Glutamatergic neuron (in vitro differentiated cells): ENCODE measurements at regions not wholly inside any gene's neighbourhood (a gene's known extent, or its start where the extent isn't known, plus 50 kb on each side); places are given as distances from the start of the nearest gene placed in this dataset.

Experiments
- DNase-seq: peaks from one replicate; pipeline ENCODE4 v3.0.0; 2022
- H3K27ac Mint-ChIP-seq: one replicate; pipeline ENCODE4 v1.8.0; 2020; ENCODE audit warnings: mild to moderate bottlenecking, mixed read lengths, inconsistent platforms; ENCODE audit not compliant: unreplicated experiment
- H3K27me3 Mint-ChIP-seq: one replicate; pipeline ENCODE4 v1.8.0; 2020; ENCODE audit warnings: mild to moderate bottlenecking, moderate library complexity, mixed read lengths, inconsistent platforms; ENCODE audit not compliant: unreplicated experiment
- H3K36me3 Mint-ChIP-seq: one replicate; pipeline ENCODE4 v1.8.0; 2020; ENCODE audit warnings: mild to moderate bottlenecking, mixed read lengths, inconsistent platforms; ENCODE audit not compliant: unreplicated experiment
- H3K4me1 Mint-ChIP-seq: one replicate; pipeline ENCODE4 v1.8.0; 2020; ENCODE audit warnings: mild to moderate bottlenecking, low read depth, mixed read lengths, inconsistent platforms; ENCODE audit not compliant: unreplicated experiment
- H3K4me3 Mint-ChIP-seq: one replicate; pipeline ENCODE4 v1.8.0; 2020; ENCODE audit warnings: mild to moderate bottlenecking, mixed read lengths, inconsistent platforms; ENCODE audit not compliant: unreplicated experiment
- H3K9me3 Mint-ChIP-seq: one replicate; pipeline ENCODE4 v1.8.0; 2020; ENCODE audit warnings: mild to moderate bottlenecking, moderate library complexity, mixed read lengths, inconsistent platforms; ENCODE audit not compliant: unreplicated experiment
- CTCF ChIP-seq: fragments of 200-600 bp; sonication (generic); IDR thresholded peaks from one replicate; pipeline ENCODE4 v1.5.0; 2021; ENCODE audit not compliant: partially characterized antibody, unreplicated experiment

GRCh38 chr6:48844696-48845095 lies 618.4 kb downstream of the MMUT start:
- Mint-ChIP-seq H3K9me3 (peaks cover 7% of the 10 kb centered on the region), H3K4me1 (peaks cover 3% of the 10 kb centered on the region), H3K27me3 (no peaks in the 10 kb centered on the region), H3K36me3 (peaks cover 19% of the 10 kb centered on the region), H3K27ac (no peak overlapping the region), H3K4me3 (no peak overlapping the region)
- TF ChIP-seq CTCF, result no peak
- DNase-seq, result no peak

- peaks cover 10% of the 10 kb centered on the region for H3K4me1 Mint-ChIP-seq
- peaks cover 19% of the 10 kb centered on the region for H3K36me3 Mint-ChIP-seq
- peaks cover 8% of the 10 kb centered on the region for H3K9me3 Mint-ChIP-seq
- H3K27me3 Mint-ChIP-seq, result no peaks in the 10 kb centered on the region
- TF ChIP-seq CTCF, result no peak
- H3K27ac Mint-ChIP-seq, result no peak overlapping the region
- no peak for DNase-seq
- H3K4me3 Mint-ChIP-seq, result no peak overlapping the region
These were observed 622.2 kb downstream of the MMUT start for GRCh38 chr6:48840896-48841295.

GRCh38 chr6:48839206-48839605 lies 623.8 kb downstream of the MMUT start:
- no peak overlapping the region for H3K27ac Mint-ChIP-seq
- no peak for DNase-seq
- H3K4me1 Mint-ChIP-seq, result peaks cover 10% of the 10 kb centered on the region
- H3K9me3 Mint-ChIP-seq, result peaks cover 8% of the 10 kb centered on the region
- H3K27me3 Mint-ChIP-seq, result no peaks in the 10 kb centered on the region
- peaks cover 19% of the 10 kb centered on the region for H3K36me3 Mint-ChIP-seq
- no peak overlapping the region for H3K4me3 Mint-ChIP-seq
- no peak for TF ChIP-seq CTCF

GRCh38 chr6:48837744-48838143 lies 625.3 kb downstream of the MMUT start:
- no peak for TF ChIP-seq CTCF
- no peaks in the 10 kb centered on the region for H3K27me3 Mint-ChIP-seq
- peaks cover 10% of the 10 kb centered on the region for H3K4me1 Mint-ChIP-seq
- no peak overlapping the region for H3K4me3 Mint-ChIP-seq
- no peak overlapping the region for H3K27ac Mint-ChIP-seq
- peaks cover 8% of the 10 kb centered on the region for H3K9me3 Mint-ChIP-seq
- DNase-seq, result no peak
- peaks cover 19% of the 10 kb centered on the region for H3K36me3 Mint-ChIP-seq

- no peak overlapping the region for H3K27ac Mint-ChIP-seq
- H3K4me3 Mint-ChIP-seq, result no peak overlapping the region
- peaks cover 6% of the 10 kb centered on the region for H3K36me3 Mint-ChIP-seq
- H3K27me3 Mint-ChIP-seq, result no peaks in the 10 kb centered on the region
- H3K9me3 Mint-ChIP-seq, result peaks cover 1% of the 10 kb centered on the region
- peaks cover 7% of the 10 kb centered on the region for H3K4me1 Mint-ChIP-seq
- DNase-seq, result no peak
- TF ChIP-seq CTCF, result no peak
These were observed 627.6 kb downstream of the MMUT start for GRCh38 chr6:48835421-48835958.
